ENCODE measurements at regions not wholly inside any gene's neighbourhood (a gene's known extent, or its start where the extent isn't known, plus 50 kb on each side); places are given as distances from the start of the nearest gene placed in this dataset.

GRCh38 chr16:17629936-17630335, 159.2 kb upstream of the XYLT1 start:
- no peak for DNase-seq
- Histone ChIP-seq H3F3A (ENCODE audit: insufficient read depth, low read length) (no peaks in the 10 kb centered on the region), H3K79me2 (ENCODE audit: low read length) (no peaks in the 10 kb centered on the region), H3K4me3 (ENCODE audit: low read length) (no peak overlapping the region), H3K36me3 (replicated peaks; ENCODE audit: insufficient read depth, low read length) (no peaks in the 10 kb centered on the region), H3K9me3 (replicated peaks; ENCODE audit: insufficient read depth, low read length) (no peaks in the 10 kb centered on the region), H3K27me3 (replicated peaks; ENCODE audit: insufficient read depth, low read length) (no peaks in the 10 kb centered on the region), H3K9ac (ENCODE audit: low read length) (no peak overlapping the region), H2AFZ (ENCODE audit: low read length) (no peak overlapping the region), H3K27ac (ENCODE audit: low read length) (no peak overlapping the region), H3K4me2 (ENCODE audit: low read depth, low read length) (no peak overlapping the region), H4K20me1 (ENCODE audit: insufficient read depth, low read length) (no peaks in the 10 kb centered on the region), H3K4me1 (ENCODE audit: low read length) (no peaks in the 10 kb centered on the region), H3K9me2 (replicated peaks; ENCODE audit: insufficient read depth, low read length) (no peaks in the 10 kb centered on the region)
- no peak for TF ChIP-seq EZH2 (optimal IDR thresholded peaks at IDR 0.05; ENCODE audit: low read depth, low read length)
- TF ChIP-seq EZH2phosphoT487 (IDR thresholded peaks at IDR 0.05; ENCODE audit: low read length) = no peak
- no peak for TF ChIP-seq CTCF (IDR thresholded peaks at IDR 0.05; ENCODE audit: low read length)

GRCh38 chr16:17628983-17629382, 158.2 kb upstream of the XYLT1 start:
- Histone ChIP-seq H3K36me3 (replicated peaks; ENCODE audit: insufficient read depth, low read length) (no peaks in the 10 kb centered on the region), H4K20me1 (ENCODE audit: insufficient read depth, low read length) (no peaks in the 10 kb centered on the region), H2AFZ (ENCODE audit: low read length) (no peak overlapping the region), H3F3A (ENCODE audit: insufficient read depth, low read length) (no peaks in the 10 kb centered on the region), H3K9ac (ENCODE audit: low read length) (no peak overlapping the region), H3K4me1 (ENCODE audit: low read length) (no peaks in the 10 kb centered on the region), H3K27me3 (replicated peaks; ENCODE audit: insufficient read depth, low read length) (no peaks in the 10 kb centered on the region), H3K4me3 (ENCODE audit: low read length) (no peak overlapping the region), H3K27ac (ENCODE audit: low read length) (no peak overlapping the region), H3K9me3 (replicated peaks; ENCODE audit: insufficient read depth, low read length) (no peaks in the 10 kb centered on the region), H3K9me2 (replicated peaks; ENCODE audit: insufficient read depth, low read length) (no peaks in the 10 kb centered on the region), H3K4me2 (ENCODE audit: low read depth, low read length) (no peak overlapping the region), H3K79me2 (ENCODE audit: low read length) (no peaks in the 10 kb centered on the region)
- TF ChIP-seq EZH2 (optimal IDR thresholded peaks at IDR 0.05; ENCODE audit: low read depth, low read length) (no peak), EZH2phosphoT487 (IDR thresholded peaks at IDR 0.05; ENCODE audit: low read length) (no peak), CTCF (IDR thresholded peaks at IDR 0.05; ENCODE audit: low read length) (no peak)
- no peak for DNase-seq

GRCh38 chr16:17622366-17622765, 151.6 kb upstream of the XYLT1 start:
- Histone ChIP-seq H3K27ac (ENCODE audit: low read length) (no peak overlapping the region), H3K9me2 (replicated peaks; ENCODE audit: insufficient read depth, low read length) (no peaks in the 10 kb centered on the region), H3K36me3 (replicated peaks; ENCODE audit: insufficient read depth, low read length) (no peaks in the 10 kb centered on the region), H3K27me3 (replicated peaks; ENCODE audit: insufficient read depth, low read length) (no peaks in the 10 kb centered on the region), H3K9me3 (replicated peaks; ENCODE audit: insufficient read depth, low read length) (no peaks in the 10 kb centered on the region), H2AFZ (ENCODE audit: low read length) (no peak overlapping the region), H3K4me1 (ENCODE audit: low read length) (no peaks in the 10 kb centered on the region), H3K79me2 (ENCODE audit: low read length) (no peaks in the 10 kb centered on the region), H3K4me3 (ENCODE audit: low read length) (no peak overlapping the region), H3F3A (ENCODE audit: insufficient read depth, low read length) (no peaks in the 10 kb centered on the region), H3K9ac (ENCODE audit: low read length) (no peak overlapping the region), H3K4me2 (ENCODE audit: low read depth, low read length) (no peak overlapping the region), H4K20me1 (ENCODE audit: insufficient read depth, low read length) (no peaks in the 10 kb centered on the region)
- no peak for DNase-seq
- TF ChIP-seq EZH2phosphoT487 (IDR thresholded peaks at IDR 0.05; ENCODE audit: low read length) (no peak), EZH2 (optimal IDR thresholded peaks at IDR 0.05; ENCODE audit: low read depth, low read length) (no peak), CTCF (IDR thresholded peaks at IDR 0.05; ENCODE audit: low read length) (no peak)

All from MM.1S (cell line).